GM21619 (cell line): ENCODE measurements at regions not wholly inside any gene's neighbourhood (a gene's known extent, or its start where the extent isn't known, plus 50 kb on each side); places are given as distances from the start of the nearest gene placed in this dataset.
"Not testable (repeated sequence)": the region's sequence is repeated elsewhere in the genome, so short reads cannot be mapped to it uniquely, and the experiment has no call there.

Source experiments
- ATAC-seq: cut with Tn5 transposase; IDR thresholded peaks from one replicate; pipeline ENCODE4 v1.9.1; 2021; ENCODE audit not compliant: unreplicated experiment

DNA sequence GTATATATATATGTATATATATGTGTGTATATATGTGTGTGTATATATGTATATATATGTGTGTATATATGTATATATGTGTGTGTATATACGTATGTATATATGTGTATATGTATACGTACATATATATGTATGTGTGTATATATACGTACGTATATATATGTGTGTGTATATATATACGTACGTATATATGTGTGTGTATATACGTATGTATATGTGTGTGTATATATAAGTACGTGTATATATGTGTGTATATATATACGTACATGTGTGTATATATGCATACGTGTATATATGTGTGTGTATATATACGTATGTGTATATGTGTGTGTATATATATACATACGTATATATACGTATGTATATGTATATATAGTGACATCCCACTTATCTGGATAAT, 154.4 kb downstream of the CDRT15L2 start:
- no peak for ATAC-seq

DNA sequence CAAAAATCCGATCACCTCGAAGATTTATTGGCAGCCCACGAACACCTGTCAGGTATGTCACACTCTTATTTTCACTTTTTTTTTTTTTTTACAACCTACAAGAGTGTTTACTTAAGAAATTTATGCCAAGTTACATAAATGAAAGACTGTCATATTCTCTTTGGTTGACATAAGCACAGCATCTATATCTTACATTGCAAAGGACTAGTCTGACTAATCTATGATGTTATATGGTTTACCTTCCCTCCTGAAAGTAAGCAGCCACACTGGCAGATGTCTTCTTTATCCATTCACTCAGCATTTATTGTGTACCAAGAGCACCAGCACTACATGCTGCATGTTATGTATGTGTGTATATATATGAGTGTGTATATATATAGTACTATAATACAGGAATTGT, 156.3 kb downstream of the CDRT15L2 start:
- ATAC-seq, result no peak

DNA sequence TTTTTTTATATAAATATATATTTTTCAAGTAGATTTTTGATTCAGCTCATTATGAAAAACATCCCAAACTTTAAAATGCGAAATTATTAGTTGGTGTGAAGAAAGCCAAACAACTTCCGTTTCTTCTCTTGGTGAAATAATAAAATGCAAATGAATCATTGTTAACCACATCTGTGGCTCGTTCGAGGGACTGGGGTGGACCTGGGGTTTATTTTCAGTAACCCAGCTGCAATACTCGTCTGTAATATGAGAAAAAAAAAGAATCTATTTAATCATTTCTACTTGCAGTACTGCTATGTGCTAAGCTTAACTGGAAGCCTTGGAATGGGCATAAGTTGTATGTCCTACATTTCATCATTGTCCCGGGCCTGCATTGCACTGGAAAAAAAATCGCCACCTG, 158.1 kb downstream of the CDRT15L2 start:
- not testable (repeated sequence) for ATAC-seq

GRCh38 chr17:20771104-20771503, 191.6 kb downstream of the CDRT15L2 start:
- ATAC-seq, result no peak

- ATAC-seq, result no peak
Observed at GRCh38 chr17:20774472-20775135, 195.1 kb downstream of the CDRT15L2 start.

- no peak for ATAC-seq
Observed at GRCh38 chr17:20775331-20775730, 195.8 kb downstream of the CDRT15L2 start.

- ATAC-seq, result no peak
Observed at GRCh38 chr17:20779521-20779920, 200.0 kb downstream of the CDRT15L2 start.

DNA sequence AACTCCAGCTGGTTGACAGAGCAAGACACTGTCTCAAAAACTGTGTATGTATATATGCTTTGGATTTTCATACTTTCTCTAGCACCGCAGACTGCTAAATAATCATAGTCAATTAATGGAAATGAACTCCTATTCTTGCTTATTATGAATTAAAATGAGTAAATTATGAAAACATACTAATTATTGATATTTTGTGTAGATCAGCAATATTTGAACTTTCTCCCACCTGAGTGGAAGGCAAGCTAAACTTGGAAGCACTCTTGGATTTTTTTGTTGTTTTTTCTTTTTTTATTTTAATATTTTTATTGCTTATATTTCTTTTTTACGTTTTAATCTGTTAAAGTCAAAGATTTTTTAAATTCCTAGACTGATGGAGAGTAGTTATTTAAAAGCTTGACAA, 201.7 kb downstream of the CDRT15L2 start:
- ATAC-seq, result no peak

- not testable (repeated sequence) for ATAC-seq
Observed at GRCh38 chr17:20781869-20782268, 202.3 kb downstream of the CDRT15L2 start.

- ATAC-seq, result no peak
Observed at GRCh38 chr17:20783091-20783490, 203.6 kb downstream of the CDRT15L2 start.

GRCh38 chr17:20784100-20784665, 204.7 kb downstream of the CDRT15L2 start:
- ATAC-seq, result no peak

GRCh38 chr17:20787281-20787680, 207.8 kb downstream of the CDRT15L2 start:
- ATAC-seq, result no peak

DNA sequence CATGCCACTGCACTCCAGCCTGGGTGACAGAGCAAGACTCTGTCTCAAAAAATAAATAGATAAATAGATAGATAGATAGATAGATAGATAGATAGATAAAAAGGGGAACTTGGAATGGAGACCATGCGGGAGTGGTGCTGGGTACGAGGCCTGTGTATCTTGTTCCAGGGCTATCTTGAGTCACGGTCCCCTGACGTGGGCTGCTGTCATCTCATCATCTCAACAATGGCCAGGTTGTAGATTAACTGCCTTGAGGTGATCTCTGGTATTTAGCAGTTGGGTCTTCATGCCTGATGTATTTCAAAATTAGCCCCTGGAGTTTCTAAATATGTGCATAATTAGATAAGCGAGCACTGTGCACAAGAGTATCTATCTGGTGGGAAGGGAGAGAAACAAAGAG, 212.1 kb downstream of the CDRT15L2 start:
- no peak for ATAC-seq

- ATAC-seq, result not testable (repeated sequence)
Observed at GRCh38 chr17:20794532-20794931, 215.0 kb downstream of the CDRT15L2 start.

- no peak for ATAC-seq
Observed at GRCh38 chr17:20797292-20797691, 217.8 kb downstream of the CDRT15L2 start.

DNA sequence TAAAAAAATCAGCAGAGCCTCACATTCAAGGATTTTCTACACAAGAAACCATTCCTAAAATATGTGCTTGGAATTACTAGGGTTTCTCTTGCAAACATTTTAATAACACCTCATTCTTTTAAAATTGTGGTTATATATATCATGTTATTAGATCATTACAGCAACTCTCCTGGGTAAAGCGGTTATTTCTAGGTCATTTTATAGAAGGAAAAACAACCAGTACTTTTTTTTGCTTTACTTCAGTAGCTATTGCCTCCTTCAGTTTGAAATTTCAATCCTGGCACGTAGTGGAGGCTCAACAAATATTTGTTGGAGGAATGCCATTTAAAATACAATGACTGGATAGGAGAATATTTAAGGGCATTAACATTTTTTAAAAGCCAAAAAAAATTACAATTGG, 220.6 kb downstream of the CDRT15L2 start:
- no peak for ATAC-seq

DNA sequence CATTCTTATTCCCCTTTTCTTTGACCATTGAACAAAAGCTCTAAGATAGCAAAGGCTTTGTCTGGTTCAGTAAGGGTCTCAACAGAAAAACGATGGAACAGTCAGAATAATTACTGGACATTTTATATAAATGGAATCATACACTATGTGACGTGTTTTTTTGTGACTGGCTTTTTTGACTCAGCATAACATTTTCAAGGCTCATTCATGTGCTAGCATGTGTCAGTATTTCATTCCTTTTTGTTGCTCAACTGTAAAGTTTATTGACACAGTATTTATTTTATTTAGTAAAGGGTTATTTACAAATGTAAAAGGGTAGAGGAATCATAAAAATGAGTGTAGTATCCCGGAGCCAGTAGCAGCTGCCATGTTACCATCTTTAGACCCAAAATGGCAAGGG, 226.2 kb downstream of the CDRT15L2 start:
- ATAC-seq, result no peak

GRCh38 chr17:20807566-20807965, 228.0 kb downstream of the CDRT15L2 start:
- not testable (repeated sequence) for ATAC-seq

DNA sequence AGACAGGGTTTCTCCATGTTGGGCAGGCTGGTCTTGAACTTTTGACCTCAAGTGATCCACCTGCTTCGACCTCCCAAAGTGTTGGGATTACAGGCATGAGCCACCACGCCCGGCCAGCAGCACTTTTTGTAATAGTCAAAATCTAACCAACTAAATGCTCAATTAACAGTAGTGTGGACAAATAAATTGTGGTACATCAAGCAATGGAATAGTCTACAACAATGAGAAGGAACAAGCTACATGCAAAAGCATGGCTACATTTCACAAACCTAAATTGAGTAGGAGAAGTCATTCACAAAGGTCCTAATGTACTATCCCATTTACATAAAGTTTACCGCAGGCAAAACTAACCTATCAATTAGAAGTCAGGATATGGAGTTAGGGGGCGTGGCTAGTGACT, 227.4 kb downstream of the USP22 start:
- ATAC-seq, result not testable (repeated sequence)

- ATAC-seq, result no peak
Observed at GRCh38 chr17:20823905-20824304, 218.9 kb downstream of the USP22 start.

DNA sequence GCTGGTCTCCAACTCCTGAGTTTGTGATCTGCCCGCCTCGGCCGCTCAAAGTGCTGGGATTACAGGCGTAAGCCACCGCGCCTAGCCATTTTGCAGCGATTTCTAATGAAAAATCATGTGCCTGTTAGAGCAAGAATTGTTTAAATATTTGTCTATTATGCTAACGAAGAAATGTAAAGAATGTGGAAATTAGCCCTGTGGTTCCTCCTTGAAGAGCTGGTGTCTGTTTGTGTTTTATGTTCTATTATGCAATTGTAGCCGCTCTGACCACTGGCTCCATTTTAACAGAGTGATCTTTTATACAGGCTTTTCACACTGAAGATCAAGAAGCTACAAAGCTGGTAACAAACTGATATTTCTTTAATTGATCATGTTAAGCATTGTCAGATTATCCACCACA, 217.3 kb downstream of the USP22 start:
- ATAC-seq, result no peak

DNA sequence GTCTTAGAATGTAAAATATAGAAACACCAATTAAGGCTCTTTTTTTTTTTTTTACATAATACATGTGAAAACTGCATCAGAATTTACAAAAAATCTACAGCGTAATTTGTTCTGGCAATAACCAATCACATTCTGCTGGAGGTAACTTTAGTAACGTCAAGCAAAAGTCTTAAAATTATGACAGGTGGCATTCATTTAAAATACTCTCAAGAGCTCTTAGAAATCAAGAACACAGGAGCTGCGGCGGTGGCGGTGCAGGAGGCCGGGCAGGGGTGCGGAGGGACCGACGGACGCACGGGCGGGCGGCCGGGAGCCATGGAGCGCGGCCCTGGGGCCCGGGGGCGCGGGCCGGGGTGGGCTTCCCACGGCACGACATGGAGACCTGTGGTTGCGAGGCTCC, 202.4 kb downstream of the USP22 start:
- not testable (repeated sequence) for ATAC-seq
